HL-60 (cell line): ENCODE measurements at regions not wholly inside any gene's neighbourhood (a gene's known extent, or its start where the extent isn't known, plus 50 kb on each side); places are given as distances from the start of the nearest gene placed in this dataset.

Experiments used
- DNase-seq, 2 experiments: peaks; one replicate each; pipeline ENCODE4 v3.0.0-alpha.2; 2010 to 2020; ENCODE audit warnings: low read depth in 1 of 2, low spot score in 1 of 2
- H3K27ac ChIP-seq: fragments of 250-450 bp; sonication (Bioruptor Pico); replicated peaks from 2 replicates; pipeline ENCODE4 v1.5.1; 2020; ENCODE audit warnings: mild to moderate bottlenecking, moderate library complexity
- H3K27me3 ChIP-seq: fragments of 250-450 bp; sonication (Bioruptor Pico); 2 replicates; pipeline ENCODE4 v1.5.1; 2021; ENCODE audit warnings: mild to moderate bottlenecking, moderate library complexity; ENCODE audit not compliant: insufficient read depth, poor library complexity, severe bottlenecking
- H3K4me3 ChIP-seq: replicated peaks from 2 replicates; pipeline ENCODE4 v1.5.1; 2011; ENCODE audit warnings: mild to moderate bottlenecking, control low read depth, low read length; ENCODE audit not compliant: insufficient read depth
- CTCF ChIP-seq: IDR thresholded peaks from one replicate; pipeline ENCODE4 v1.5.1; 2011; ENCODE audit warnings: low read length, control low read depth, inconsistent platforms; ENCODE audit not compliant: insufficient read depth
- GABPA ChIP-seq: IDR thresholded peaks from 2 replicates; pipeline ENCODE4 v1.6.1; 2012; ENCODE audit warnings: low read depth
- POLR2AphosphoS5 ChIP-seq: IDR thresholded peaks from 2 replicates; pipeline ENCODE4 v1.6.1; 2012; ENCODE audit warnings: low read depth
- REST ChIP-seq: IDR thresholded peaks from 2 replicates; pipeline ENCODE4 v1.6.1; 2012; ENCODE audit warnings: low read depth; ENCODE audit not compliant: insufficient replicate concordance
- SPI1 ChIP-seq: IDR thresholded peaks from 2 replicates; pipeline ENCODE4 v1.6.1; 2012; ENCODE audit warnings: low read depth, mild to moderate bottlenecking, borderline replicate concordance

GRCh38 chr5:99386406-99387077 is 457.7 kb upstream of the CHD1 start:
- DNase-seq, result no peak
- no peak for TF ChIP-seq POLR2AphosphoS5
- no peaks in the 10 kb centered on the region for H3K27me3 ChIP-seq
- no peak overlapping the region for H3K4me3 ChIP-seq
- H3K27ac ChIP-seq, result no peak overlapping the region

- no peak for DNase-seq
- no peak for TF ChIP-seq CTCF
- TF ChIP-seq GABPA, result no peak
- no peak for TF ChIP-seq POLR2AphosphoS5
- TF ChIP-seq REST, result no peak
- TF ChIP-seq SPI1, result no peak
- no peak overlapping the region for H3K4me3 ChIP-seq
- no peak overlapping the region for H3K27ac ChIP-seq
- no peaks in the 10 kb centered on the region for H3K27me3 ChIP-seq
These were observed 450.4 kb upstream of the CHD1 start for GRCh38 chr5:99379187-99379586.

GRCh38 chr5:99378443-99378842 is 449.6 kb upstream of the CHD1 start:
- TF ChIP-seq REST (no peak), GABPA (no peak), POLR2AphosphoS5 (no peak), CTCF (no peak), SPI1 (no peak)
- no peak for DNase-seq
- Histone ChIP-seq H3K27ac (no peak overlapping the region), H3K4me3 (no peak overlapping the region), H3K27me3 (no peaks in the 10 kb centered on the region)

- Histone ChIP-seq H3K27ac (no peak overlapping the region), H3K4me3 (no peak overlapping the region), H3K27me3 (no peaks in the 10 kb centered on the region)
- DNase-seq, result no peak
- TF ChIP-seq REST, result no peak
- no peak for TF ChIP-seq SPI1
- TF ChIP-seq POLR2AphosphoS5, result no peak
- no peak for TF ChIP-seq CTCF
- TF ChIP-seq GABPA, result no peak
These were observed 441.2 kb upstream of the CHD1 start for GRCh38 chr5:99369797-99370593.
